ENCODE measurements at regions not wholly inside any gene's neighbourhood (a gene's known extent, or its start where the extent isn't known, plus 50 kb on each side); places are given as distances from the start of the nearest gene placed in this dataset.

DNA sequence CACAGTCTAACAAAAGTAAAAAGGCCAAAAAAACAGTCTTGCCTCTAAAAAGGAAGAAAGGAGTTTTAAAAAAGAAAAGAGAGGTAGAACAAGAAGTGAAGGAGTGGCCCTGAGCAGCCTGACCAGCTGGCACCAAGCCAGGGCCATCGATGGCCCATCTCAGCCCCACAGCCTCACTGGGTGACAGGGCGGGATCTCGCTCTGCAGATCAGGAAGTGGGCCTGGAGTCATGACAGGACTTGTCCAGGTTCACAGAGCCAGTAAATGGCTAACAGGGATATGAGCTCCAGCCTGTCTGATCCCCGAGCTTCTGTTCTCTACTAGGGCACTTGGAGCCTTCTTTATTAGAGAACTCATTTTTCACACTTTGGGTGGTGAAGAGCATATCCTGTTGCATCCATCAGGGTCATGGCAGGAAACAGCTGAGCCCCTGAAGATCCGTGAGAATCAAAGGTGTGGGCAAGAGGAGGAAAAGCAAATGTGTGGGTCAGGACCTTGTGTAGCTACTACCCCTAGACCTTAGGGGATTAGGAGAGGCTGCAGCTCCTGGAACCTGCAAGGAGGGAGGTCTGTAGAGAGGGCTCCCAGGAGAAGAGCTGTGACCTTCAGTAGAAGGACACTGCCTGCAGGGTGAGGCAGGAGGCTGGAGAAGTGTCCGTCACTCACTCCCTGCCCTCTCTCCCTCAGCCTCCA, 299.0 kb upstream of the MSX2 start:
- DNase-seq (ENCODE audit: low read depth in 2 of 3, low spot score in 2 of 3): no peak

DNA sequence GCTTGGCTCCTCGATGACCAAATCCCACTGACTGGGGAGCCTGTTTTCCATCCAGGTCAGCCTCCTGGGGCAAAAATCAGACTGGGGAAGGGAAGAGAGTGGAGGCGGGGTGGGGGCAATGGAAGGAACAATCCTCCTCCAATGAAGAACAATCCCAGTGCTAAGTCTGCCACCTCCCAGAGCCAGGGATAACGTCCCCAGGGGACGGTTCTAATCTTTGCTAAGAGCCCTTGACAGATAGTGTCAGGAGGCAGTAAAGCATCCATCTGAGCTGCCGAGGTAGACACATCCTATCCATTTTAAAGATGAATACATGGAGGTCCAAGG, 298.5 kb upstream of the MSX2 start:
- no peak for DNase-seq (ENCODE audit: low read depth in 2 of 3, low spot score in 2 of 3)

- DNase-seq (ENCODE audit: low read depth in 2 of 3, low spot score in 2 of 3): no peak
These were observed 298.0 kb upstream of the MSX2 start for GRCh38 chr5:174426388-174426787.

GRCh38 chr5:174426851-174427250, 297.5 kb upstream of the MSX2 start:
- no peak for DNase-seq (ENCODE audit: low read depth in 2 of 3, low spot score in 2 of 3)

DNA sequence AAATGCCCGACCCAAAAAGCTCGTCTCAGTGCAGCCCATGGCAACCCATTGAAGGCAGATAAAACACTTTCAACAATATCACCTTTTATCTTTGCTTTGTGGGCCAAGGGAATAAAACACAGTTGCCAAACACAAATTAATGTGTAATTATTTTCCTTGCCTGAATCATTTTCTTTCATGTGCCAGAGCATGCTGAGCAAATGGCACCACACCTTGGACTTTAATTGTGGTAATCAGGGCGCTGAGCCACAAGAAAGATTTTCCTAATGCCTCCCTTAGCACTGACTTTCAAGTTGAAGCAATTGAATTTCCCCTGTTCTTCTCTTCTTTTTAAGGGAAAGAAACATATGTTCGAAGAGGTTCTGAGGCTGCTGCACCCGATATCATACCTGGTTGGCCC, 297.1 kb upstream of the MSX2 start:
- DNase-seq (ENCODE audit: low read depth in 2 of 3, low spot score in 2 of 3): no peak

DNA sequence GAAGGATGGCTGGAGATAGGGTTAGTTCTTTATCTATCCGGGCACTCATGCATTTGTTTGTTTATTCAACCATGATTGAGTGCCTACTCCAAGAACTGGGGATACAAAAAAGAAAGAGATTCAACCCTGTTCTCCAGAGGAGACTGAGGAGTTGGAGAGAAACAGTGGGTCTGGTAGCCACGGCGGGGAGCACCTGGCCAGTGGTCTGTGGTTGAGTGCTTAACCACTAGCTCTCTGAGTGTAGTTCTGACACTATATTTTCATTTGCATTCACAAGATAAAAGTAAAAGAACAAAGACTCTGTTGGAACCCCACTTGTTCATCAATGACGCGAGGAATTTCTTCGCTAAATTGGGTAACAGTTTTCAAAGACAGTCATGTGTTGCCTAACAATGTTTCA, 295.5 kb upstream of the MSX2 start:
- no peak for DNase-seq (ENCODE audit: low read depth in 2 of 3, low spot score in 2 of 3)

DNA sequence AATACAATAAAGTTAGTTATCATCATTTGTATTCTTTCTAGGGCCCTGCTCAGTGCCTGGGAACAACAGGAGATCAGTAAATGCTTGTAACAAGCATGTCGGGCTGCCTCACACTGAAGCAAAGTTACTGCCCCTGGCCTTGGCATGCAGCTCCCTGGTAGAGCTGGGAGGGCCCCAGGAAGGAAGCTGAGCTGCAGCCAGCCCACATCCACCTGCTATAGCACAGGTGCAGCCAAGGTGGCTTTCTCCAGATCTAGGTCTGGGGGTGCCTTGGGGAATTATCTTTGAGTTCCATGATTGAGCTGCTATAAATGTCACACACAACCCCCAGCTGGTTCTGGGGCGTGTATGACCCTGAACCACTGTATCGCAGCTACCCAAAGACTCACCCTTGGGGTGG, 293.4 kb upstream of the MSX2 start:
- DNase-seq (ENCODE audit: low read depth in 2 of 3, low spot score in 2 of 3): no peak

DNA sequence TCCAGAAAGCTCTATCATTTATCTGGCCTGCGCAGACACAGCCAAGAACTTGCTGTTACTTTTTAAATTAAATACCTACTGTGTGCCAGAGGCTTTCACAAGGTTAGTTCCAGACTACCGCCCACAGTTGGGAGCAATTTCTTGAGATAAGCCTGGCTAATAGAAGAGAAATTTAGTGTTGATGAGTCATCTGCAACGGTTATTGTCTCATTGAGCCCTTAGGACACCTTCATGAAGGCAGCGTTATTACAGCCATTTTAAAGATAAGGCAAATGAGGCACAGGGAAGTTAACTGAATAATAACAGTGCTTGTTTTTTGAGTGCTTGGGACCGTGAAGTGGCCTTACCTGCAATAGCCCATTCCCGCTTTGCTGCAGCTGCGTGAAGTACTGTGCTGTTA, 292.9 kb upstream of the MSX2 start:
- no peak for DNase-seq (ENCODE audit: low read depth in 2 of 3, low spot score in 2 of 3)

- DNase-seq (ENCODE audit: low read depth in 2 of 3, low spot score in 2 of 3): no peak
These were observed 291.3 kb upstream of the MSX2 start for GRCh38 chr5:174433098-174433497.

GRCh38 chr5:174436750-174437149, 287.6 kb upstream of the MSX2 start:
- no peak for DNase-seq (ENCODE audit: low read depth in 2 of 3, low spot score in 2 of 3)

DNA sequence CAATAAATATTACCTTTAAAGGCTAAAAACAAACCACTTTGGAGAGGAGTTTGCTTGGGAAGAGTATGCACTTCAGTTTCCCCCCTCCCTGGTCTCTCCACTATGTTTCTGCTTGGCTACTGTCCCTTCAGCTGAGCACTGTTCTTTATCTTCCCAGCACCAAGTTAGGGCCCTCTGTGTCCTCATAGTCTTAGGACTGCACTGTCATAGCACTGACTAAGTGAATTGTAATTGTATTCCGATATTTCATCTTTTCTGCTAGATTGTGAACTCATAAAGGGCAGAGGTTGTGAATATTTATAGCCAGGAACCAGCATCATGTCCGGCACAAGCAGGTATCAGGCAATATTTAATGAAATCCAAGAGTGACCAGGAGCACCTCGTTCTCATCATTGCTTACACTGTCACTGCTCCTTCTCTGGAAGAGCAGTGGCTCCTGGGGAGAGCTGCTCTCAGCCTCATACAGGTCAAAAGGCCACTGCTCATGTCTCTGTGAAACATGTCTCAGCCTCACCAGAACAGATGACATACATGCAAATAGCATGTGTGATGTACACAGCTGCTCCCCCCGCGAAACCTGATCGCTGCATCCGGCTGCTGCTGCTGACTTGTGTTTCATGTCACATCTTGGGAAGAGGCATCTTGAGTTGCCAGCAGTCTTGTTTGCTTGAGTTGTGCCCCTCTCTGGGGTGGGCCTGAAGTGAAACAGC, 279.7 kb upstream of the MSX2 start:
- DNase-seq (ENCODE audit: low read depth in 2 of 3, low spot score in 2 of 3): no peak

DNA sequence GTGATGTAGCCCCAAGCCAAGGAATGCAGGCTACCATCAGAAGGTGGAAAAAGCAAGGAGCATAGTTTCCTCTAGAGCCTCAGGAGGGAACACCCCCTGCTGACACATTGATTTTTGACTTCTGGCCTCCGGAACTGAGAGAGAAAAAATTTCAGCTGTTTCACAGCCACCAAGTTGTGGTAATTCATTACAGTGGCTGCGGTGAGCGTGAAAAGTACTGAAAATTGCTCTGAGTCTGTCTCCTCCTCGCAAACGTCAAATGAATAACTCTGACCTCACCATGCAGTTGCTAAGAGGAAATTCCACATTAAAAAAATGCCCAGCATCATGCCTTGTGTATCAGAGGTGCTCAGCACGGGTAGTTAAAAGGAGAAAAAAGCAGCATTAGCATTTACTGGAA, 277.9 kb upstream of the MSX2 start:
- no peak for DNase-seq (ENCODE audit: low read depth in 2 of 3, low spot score in 2 of 3)

- no peak for DNase-seq (ENCODE audit: low read depth in 2 of 3, low spot score in 2 of 3)
These were observed 277.4 kb upstream of the MSX2 start for GRCh38 chr5:174446988-174447387.

- DNase-seq (ENCODE audit: low read depth in 2 of 3, low spot score in 2 of 3): no peak
These were observed 276.3 kb upstream of the MSX2 start for GRCh38 chr5:174448041-174448440.

DNA sequence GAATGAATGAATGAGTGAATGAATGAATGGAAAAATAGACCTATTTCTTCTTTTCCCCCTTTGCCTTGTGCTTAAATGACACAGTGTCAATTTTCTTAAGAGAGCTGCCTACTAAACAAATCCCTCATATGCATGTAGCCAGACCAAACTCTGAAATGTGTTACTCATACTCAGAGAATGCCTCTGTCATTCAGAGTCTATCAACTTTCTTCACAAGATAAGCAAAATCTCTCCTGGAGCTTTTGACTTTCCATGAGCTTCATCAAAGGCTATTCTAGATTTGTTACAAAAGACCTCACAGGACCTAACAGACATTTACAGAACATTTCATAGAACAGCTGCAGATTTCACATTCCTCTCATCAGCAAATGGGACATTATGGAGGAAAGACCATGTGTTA, 275.7 kb upstream of the MSX2 start:
- DNase-seq (ENCODE audit: low read depth in 2 of 3, low spot score in 2 of 3): no peak

DNA sequence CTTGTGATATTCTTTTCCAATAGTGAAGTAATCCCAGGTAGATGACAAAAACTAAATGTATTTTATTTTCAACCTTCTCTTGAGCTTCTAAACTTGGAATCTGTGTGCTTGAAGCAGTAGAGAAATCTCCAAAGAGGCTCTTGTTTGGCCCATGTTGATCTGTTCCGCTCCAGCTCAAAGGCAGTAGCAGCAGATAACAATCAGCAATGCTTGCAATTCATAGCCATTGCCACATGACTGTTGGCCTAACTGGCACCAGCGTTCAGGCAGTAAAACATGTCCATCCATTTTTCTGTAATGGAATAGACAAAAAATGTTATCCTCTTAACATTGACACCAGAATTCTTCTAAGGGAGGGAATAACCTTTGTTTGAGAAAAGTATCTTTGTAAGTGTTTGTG, 270.7 kb upstream of the MSX2 start:
- DNase-seq (ENCODE audit: low read depth in 2 of 3, low spot score in 2 of 3): no peak

- no peak for DNase-seq (ENCODE audit: low read depth in 2 of 3, low spot score in 2 of 3)
These were observed 269.9 kb upstream of the MSX2 start for GRCh38 chr5:174454464-174454863.

DNA sequence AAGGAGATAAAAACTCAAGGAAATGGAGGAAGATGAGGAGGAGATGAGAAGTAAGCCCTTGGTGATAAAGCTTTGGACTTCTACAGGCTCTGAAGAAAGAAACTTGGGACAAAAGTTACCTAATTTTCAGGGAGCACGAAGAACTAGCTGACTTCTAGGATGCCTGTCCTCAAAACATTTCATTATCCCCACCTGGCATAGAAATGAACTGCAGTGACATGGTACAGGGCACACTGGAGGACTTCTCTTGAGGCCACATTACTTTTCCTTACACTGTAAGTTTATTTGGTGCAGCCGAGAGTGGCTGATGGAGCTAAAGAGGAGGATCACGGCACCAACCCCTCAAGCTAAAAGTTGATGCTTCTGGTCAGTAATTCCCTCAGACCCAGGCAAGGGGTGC, 269.5 kb upstream of the MSX2 start:
- DNase-seq (ENCODE audit: low read depth in 2 of 3, low spot score in 2 of 3): no peak

- DNase-seq (ENCODE audit: low read depth in 2 of 3, low spot score in 2 of 3): no peak
These were observed 269.1 kb upstream of the MSX2 start for GRCh38 chr5:174455301-174455700.

DNA sequence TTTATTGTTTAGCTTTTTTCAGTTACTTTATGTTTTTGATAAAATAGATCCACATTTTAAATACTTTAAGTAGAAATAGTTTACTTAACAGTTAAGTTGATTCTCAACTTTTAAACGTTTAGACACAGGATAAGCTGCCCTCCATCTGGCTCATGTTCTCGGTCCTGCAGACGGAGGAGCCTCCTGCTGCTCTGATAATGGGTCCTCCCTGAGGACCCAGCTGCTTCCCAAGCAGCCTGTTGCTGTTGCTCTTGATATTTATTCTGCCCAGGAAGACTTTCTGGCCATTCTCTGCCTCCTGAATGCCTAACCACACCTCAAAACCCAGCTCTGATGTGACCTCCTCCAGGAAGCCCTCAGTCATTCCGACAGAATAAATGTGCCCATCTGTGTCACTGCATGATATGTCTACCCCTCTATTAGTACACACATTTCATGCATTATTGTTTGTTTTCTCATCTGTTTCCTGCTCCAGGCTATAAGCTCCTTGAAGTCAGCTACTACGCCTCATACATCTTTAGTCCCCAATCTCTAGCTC, 267.2 kb upstream of the MSX2 start:
- DNase-seq (ENCODE audit: low read depth in 2 of 3, low spot score in 2 of 3): no peak

DNA sequence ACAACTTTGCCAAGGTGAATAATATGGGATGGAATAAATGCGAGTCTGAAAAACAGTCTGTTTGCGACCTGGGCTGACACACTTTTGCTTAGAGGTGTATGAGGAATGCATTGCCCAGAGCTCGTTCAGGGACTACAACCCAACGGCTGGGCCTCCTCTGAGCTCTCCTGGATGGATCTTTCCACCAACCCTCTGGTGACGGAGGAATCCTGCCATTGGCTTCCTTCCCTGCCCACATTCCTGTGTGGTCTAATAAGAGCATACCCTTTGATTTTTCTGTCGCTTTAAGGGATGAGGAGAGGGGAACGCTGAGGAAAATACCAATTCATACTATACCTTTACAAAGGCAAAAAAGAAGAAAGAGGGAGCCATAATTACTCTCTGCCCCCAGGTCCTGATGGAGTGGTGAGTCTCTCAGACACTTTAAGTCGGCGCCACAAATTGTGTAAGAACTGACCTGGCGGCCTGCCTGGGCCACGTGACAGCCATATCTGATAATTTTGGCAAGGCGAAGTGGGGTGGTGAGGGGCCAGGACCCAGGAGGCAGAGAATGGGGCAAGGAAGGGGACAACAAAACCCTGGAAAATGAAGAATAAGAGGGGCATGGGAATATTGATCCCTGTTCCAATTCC, 265.2 kb upstream of the MSX2 start:
- no peak for DNase-seq (ENCODE audit: low read depth in 2 of 3, low spot score in 2 of 3)

DNA sequence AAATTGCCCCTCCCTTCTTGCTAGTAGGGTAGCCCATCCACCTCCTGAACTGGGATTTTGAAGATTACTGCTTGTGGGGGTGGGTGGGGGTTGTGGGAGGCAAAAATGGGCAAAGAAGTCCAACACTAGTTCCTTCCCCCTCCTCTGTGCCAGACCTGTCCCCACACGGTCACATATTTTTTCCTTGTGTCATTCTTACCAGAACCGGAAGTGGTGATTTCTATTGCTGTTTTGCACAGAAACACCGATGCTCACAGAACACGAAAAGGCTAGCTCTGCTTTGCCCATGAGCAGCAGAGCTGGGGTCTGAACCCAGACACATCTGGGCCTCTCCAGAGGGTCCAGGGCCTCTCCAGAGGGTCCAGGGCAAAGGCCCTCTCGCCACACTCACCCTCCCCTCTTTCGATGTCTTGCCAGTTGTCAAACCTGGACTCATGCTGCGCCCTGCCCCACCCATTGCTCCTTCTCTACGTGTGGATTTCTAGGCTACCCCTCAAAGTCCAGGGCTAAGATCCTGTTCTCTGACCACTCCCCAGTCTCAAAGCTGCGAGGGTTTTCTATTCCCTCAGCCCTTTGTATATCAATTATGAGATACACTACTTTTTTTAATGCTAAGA, 264.4 kb upstream of the MSX2 start:
- no peak for DNase-seq (ENCODE audit: low read depth in 2 of 3, low spot score in 2 of 3)

Data from activated CD8-positive, alpha-beta memory T cell treated with anti-CD3 and anti-CD28 coated beads for 48 hours (primary cell).